Thyroid gland (tissue), 4 donors: ENCODE measurements at regions not wholly inside any gene's neighbourhood (a gene's known extent, or its start where the extent isn't known, plus 50 kb on each side); places are given as distances from the start of the nearest gene placed in this dataset.

Source experiments
- DNase-seq, 2 donors: peaks; one replicate each; pipeline ENCODE4 v3.0.0-alpha.2; 2019
- H3K27ac ChIP-seq, 3 donors: fragments of 200-600 bp; sonication (generic); 1 replicate in 2 of 3; 2 replicates in 1 of 3; pipeline ENCODE4 v1.5.1; 2016 to 2019; ENCODE audit warnings: mild to moderate bottlenecking in 1 of 3, moderate library complexity in 1 of 3
- H3K27me3 ChIP-seq: fragments of 200-600 bp; sonication (generic); one replicate; pipeline ENCODE4 v1.5.1; 2019
- H3K36me3 ChIP-seq, 2 donors: fragments of 200-600 bp; sonication (generic); one replicate each; pipeline ENCODE4 v1.5.1; 2016 to 2019
- H3K4me1 ChIP-seq, 2 donors: fragments of 200-600 bp; sonication (generic); one replicate each; pipeline ENCODE4 v1.5.1; 2017 to 2019
- H3K4me3 ChIP-seq, 3 donors: fragments of 200-600 bp; sonication (generic); replicated peaks in 1 of 3; 1 replicate in 2 of 3; 2 replicates in 1 of 3; pipeline ENCODE4 v1.5.1; 2016; ENCODE audit warnings: mild to moderate bottlenecking in 1 of 3
- H3K9me3 ChIP-seq: fragments of 200-600 bp; sonication (generic); one replicate; pipeline ENCODE4 v1.5.1; 2017
- CTCF ChIP-seq, 6 experiments: fragments of 200-600 bp in 3 of 6; fragments of 450-650 bp in 3 of 6; sonication (generic) in 3 of 6; IDR thresholded peaks; one replicate each; pipeline ENCODE4 v1.5.1; 2016 to 2019; ENCODE audit warnings: antibody characterized with exemption in 6 of 6, mild to moderate bottlenecking in 2 of 6, inconsistent platforms in 1 of 6, moderate library complexity in 1 of 6
- POLR2A ChIP-seq, 2 donors: fragments of 450-650 bp; IDR thresholded peaks; one replicate each; pipeline ENCODE4 v1.6.1; 2017; ENCODE audit warnings: antibody characterized with exemption in 2 of 2, mild to moderate bottlenecking in 2 of 2, moderate library complexity in 1 of 2
- WGBS, 2 donors: methylation state at CpG; one replicate each; pipeline ENCODE4 v1.1.5; 2017; 5-methylcytosine and 5-hydroxymethylcytosine counted together
- intact Hi-C: fragments of 100-400 bp; cut with DNase I; formaldehyde crosslinking; loops from one replicate; pipeline ENCODE4 v1.15.1; 2023

GRCh38 chr2:105526000-105526925 lies 127.4 kb upstream of the FHL2 start:
- TF ChIP-seq CTCF (IDR thresholded peaks at IDR 0.05): no peak
- no peak for TF ChIP-seq POLR2A (IDR thresholded peaks at IDR 0.05)
- Histone ChIP-seq H3K36me3 (no peaks in the 10 kb centered on the region), H3K4me3 (no peak overlapping the region), H3K9me3 (no peaks in the 10 kb centered on the region), H3K27ac (no peak overlapping the region), H3K27me3 (no peaks in the 10 kb centered on the region), H3K4me1 (no peaks in the 10 kb centered on the region)
- intact Hi-C loops: loop anchor here (10.0 kb wide), 1 partner anchor 411 kb away; no protein-coding TSS in a partner anchor
- WGBS, 2 donors: 86 to 90% methylated on average over 23 to 26 of the region's 30 CpGs
- no peak for DNase-seq

GRCh38 chr2:105525201-105525600 lies 126.3 kb upstream of the FHL2 start:
- 96 to 98% methylated on average over 4 to 6 of the region's 6 CpGs for WGBS, 2 donors
- H3K27ac ChIP-seq: no peak overlapping the region
- no peaks in the 10 kb centered on the region for H3K9me3 ChIP-seq
- no peak overlapping the region for H3K4me3 ChIP-seq
- H3K4me1 ChIP-seq: no peaks in the 10 kb centered on the region
- no peaks in the 10 kb centered on the region for H3K27me3 ChIP-seq
- TF ChIP-seq POLR2A (IDR thresholded peaks at IDR 0.05) (no peak), CTCF (IDR thresholded peaks at IDR 0.05) (no peak)
- intact Hi-C loops: loop anchor here (10.0 kb wide), 1 partner anchor 410 kb away; no protein-coding TSS in a partner anchor
- no peaks in the 10 kb centered on the region for H3K36me3 ChIP-seq
- no peak for DNase-seq

- 56 to 65% methylated on average over 4 of the region's 4 CpGs for WGBS, 2 donors
- intact Hi-C loops: loop anchor here (10.0 kb wide), 1 partner anchor 408 kb away; no protein-coding TSS in a partner anchor
- H3K4me1 ChIP-seq: peaks cover 5 to 14% of the 10 kb centered on the region in 2 donors
- H3K9me3 ChIP-seq: no peaks in the 10 kb centered on the region
- H3K27me3 ChIP-seq: no peaks in the 10 kb centered on the region
- peak in 1 of 2 donors; percentile 17 for DNase-seq
- no peak for TF ChIP-seq POLR2A (IDR thresholded peaks at IDR 0.05)
- TF ChIP-seq CTCF (IDR thresholded peaks at IDR 0.05): no peak
- no peak overlapping the region for H3K27ac ChIP-seq
- no peaks in the 10 kb centered on the region for H3K36me3 ChIP-seq
- no peak overlapping the region for H3K4me3 ChIP-seq
These were observed 123.8 kb upstream of the FHL2 start for GRCh38 chr2:105522645-105523044.

GRCh38 chr2:105521616-105522015 lies 122.8 kb upstream of the FHL2 start:
- no peak for DNase-seq
- H3K27me3 ChIP-seq: no peaks in the 10 kb centered on the region
- 79 to 82% methylated on average over 6 of the region's 6 CpGs for WGBS, 2 donors

More at GRCh38 chr2:105521616-105522015, 122.8 kb upstream of the FHL2 start:
- Histone ChIP-seq H3K36me3 (no peaks in the 10 kb centered on the region), H3K4me3 (no peak overlapping the region), H3K27ac (no peak overlapping the region), H3K9me3 (no peaks in the 10 kb centered on the region), H3K4me1 (peaks cover 15 to 25% of the 10 kb centered on the region in 2 donors)
- intact Hi-C loops: loop anchor here (2.0 to 10.0 kb wide), 2 partner anchors 151 to 407 kb away; no protein-coding TSS in a partner anchor
- TF ChIP-seq POLR2A (IDR thresholded peaks at IDR 0.05) (no peak), CTCF (IDR thresholded peaks at IDR 0.05) (no peak)
